ENCODE measurements at regions not wholly inside any gene's neighbourhood (a gene's known extent, or its start where the extent isn't known, plus 50 kb on each side); places are given as distances from the start of the nearest gene placed in this dataset.
"Not testable (repeated sequence)": the region's sequence is repeated elsewhere in the genome, so short reads cannot be mapped to it uniquely, and the experiment has no call there.

GRCh38 chr15:30030345-30030744, 52.4 kb upstream of the GOLGA8J start:
- DNase-seq, result no peak

GRCh38 chr15:30023798-30024295, 58.9 kb upstream of the GOLGA8J start:
- DNase-seq, result no peak

- DNase-seq, result no peak
These were observed 72.0 kb upstream of the GOLGA8J start for GRCh38 chr15:30010746-30011145.

- no peak for DNase-seq
These were observed 74.6 kb upstream of the GOLGA8J start for GRCh38 chr15:30008156-30008555.

- no peak for DNase-seq
These were observed 81.2 kb upstream of the GOLGA8J start for GRCh38 chr15:30001602-30002001.

GRCh38 chr15:29998033-29998432, 84.7 kb upstream of the GOLGA8J start:
- no peak for DNase-seq

- DNase-seq, result no peak
These were observed 85.3 kb upstream of the GOLGA8J start for GRCh38 chr15:29997499-29997898.

- no peak for DNase-seq
These were observed 88.5 kb upstream of the GOLGA8J start for GRCh38 chr15:29994284-29994683.

GRCh38 chr15:29990954-29991353, 91.8 kb upstream of the GOLGA8J start:
- no peak for DNase-seq

GRCh38 chr15:29990035-29990434, 92.7 kb upstream of the GOLGA8J start:
- DNase-seq, result no peak

GRCh38 chr15:29988701-29989100, 94.1 kb upstream of the GOLGA8J start:
- no peak for DNase-seq

GRCh38 chr15:29986946-29987345, 95.8 kb upstream of the GOLGA8J start:
- no peak for DNase-seq

GRCh38 chr15:29978411-29979382, 104.1 kb upstream of the GOLGA8J start:
- DNase-seq, result no peak

- not testable (repeated sequence) for DNase-seq
These were observed 108.7 kb upstream of the GOLGA8J start for GRCh38 chr15:29974056-29974455.

GRCh38 chr15:29972051-29972450, 110.7 kb upstream of the GOLGA8J start:
- DNase-seq, result no peak

- DNase-seq, result no peak
These were observed 112.4 kb upstream of the GOLGA8J start for GRCh38 chr15:29970402-29970695.

- no peak for DNase-seq
These were observed 113.0 kb upstream of the GOLGA8J start for GRCh38 chr15:29969562-29970401.

GRCh38 chr15:29968895-29969561, 113.7 kb upstream of the GOLGA8J start:
- no peak for DNase-seq

- DNase-seq, result no peak
These were observed 114.5 kb upstream of the GOLGA8J start for GRCh38 chr15:29968099-29968894.

GRCh38 chr15:29962407-29962806, 120.3 kb upstream of the GOLGA8J start:
- DNase-seq, result no peak

GRCh38 chr15:29959384-29960137, 123.2 kb upstream of the GOLGA8J start:
- DNase-seq, result no peak

GRCh38 chr15:29952225-29952624, 130.0 kb upstream of the TJP1 start:
- DNase-seq, result no peak

All from activated naive CD4-positive, alpha-beta T cell (primary cell).